ENCODE measurements at regions not wholly inside any gene's neighbourhood (a gene's known extent, or its start where the extent isn't known, plus 50 kb on each side); places are given as distances from the start of the nearest gene placed in this dataset.

DNA sequence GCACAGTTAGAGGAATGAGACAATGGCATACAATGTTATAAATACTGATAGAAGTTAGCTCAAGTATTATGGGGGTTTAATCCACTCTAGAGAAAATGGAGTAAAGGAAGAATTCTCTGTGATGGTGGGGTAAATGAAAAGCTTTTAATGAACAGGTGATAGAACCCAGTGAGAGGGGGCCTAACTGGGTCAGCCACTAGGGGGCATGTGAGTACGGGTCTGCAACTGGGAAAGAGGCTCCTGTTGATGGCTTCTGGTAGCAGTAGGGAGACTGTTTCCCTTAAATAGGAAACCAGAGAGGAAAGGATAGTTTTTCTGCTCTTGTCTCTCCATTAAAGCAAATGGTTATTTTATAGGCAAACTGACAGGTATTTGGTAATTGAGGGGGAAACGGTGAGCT lies 132.8 kb upstream of the GPR101 start:
- no peak for TF ChIP-seq POLR2A (IDR thresholded peaks at IDR 0.05)
- TF ChIP-seq, protein P1, sequence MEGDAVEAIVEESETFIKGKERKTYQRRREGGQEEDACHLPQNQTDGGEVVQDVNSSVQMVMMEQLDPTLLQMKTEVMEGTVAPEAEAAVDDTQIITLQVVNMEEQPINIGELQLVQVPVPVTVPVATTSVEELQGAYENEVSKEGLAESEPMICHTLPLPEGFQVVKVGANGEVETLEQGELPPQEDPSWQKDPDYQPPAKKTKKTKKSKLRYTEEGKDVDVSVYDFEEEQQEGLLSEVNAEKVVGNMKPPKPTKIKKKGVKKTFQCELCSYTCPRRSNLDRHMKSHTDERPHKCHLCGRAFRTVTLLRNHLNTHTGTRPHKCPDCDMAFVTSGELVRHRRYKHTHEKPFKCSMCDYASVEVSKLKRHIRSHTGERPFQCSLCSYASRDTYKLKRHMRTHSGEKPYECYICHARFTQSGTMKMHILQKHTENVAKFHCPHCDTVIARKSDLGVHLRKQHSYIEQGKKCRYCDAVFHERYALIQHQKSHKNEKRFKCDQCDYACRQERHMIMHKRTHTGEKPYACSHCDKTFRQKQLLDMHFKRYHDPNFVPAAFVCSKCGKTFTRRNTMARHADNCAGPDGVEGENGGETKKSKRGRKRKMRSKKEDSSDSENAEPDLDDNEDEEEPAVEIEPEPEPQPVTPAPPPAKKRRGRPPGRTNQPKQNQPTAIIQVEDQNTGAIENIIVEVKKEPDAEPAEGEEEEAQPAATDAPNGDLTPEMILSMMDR (IDR thresholded peaks at IDR 0.05): peak in 1 of 12 donors; percentile 7

Data from heart left ventricle (tissue), 13 donors.